D721Med (cell line): ENCODE measurements at regions not wholly inside any gene's neighbourhood (a gene's known extent, or its start where the extent isn't known, plus 50 kb on each side); places are given as distances from the start of the nearest gene placed in this dataset.

Experiments
- DNase-seq: peaks from one replicate; pipeline ENCODE4 v3.0.0; 2011; ENCODE audit warnings: low spot score; ENCODE audit not compliant: insufficient read length
- FAIRE-seq: peaks from 2 replicates; lab custom pipeline; 2011; peaks lifted over from hg19 to GRCh38; lab: Jason Lieb, UNC
- CTCF ChIP-seq: IDR thresholded peaks from 2 replicates; pipeline ENCODE4 v1.5.1; 2012; ENCODE audit warnings: mild to moderate bottlenecking, control low read depth; ENCODE audit not compliant: insufficient read depth; ENCODE audit errors: missing control alignments

- no peak for TF ChIP-seq CTCF
- DNase-seq (no peak), FAIRE-seq (no peak)
Measured at GRCh38 chr5:4442221-4442620, 697.9 kb upstream of the ADAMTS16 start.

DNA sequence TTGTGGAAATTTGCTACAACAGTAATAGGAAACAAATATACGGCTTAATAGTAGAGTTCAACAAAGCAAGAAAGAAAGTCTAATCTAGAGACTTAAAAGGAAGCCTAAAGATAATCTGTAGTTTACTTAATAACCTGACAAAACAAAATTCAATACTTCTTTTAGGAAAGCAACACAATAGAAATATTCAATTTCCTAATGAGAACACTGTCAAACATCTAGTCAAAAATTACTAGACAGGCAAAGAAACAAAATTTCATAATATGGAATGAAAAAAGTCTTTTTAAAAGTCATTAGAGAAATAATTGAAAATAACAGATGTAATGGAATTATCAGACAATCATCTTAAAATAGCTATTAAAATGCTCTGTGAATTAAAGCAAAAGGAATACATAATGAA lies 692.5 kb upstream of the ADAMTS16 start:
- no peak for FAIRE-seq

GRCh38 chr5:4453655-4454054 lies 686.5 kb upstream of the ADAMTS16 start:
- no peak for TF ChIP-seq CTCF
- DNase-seq: no peak
- no peak for FAIRE-seq

More for the DNA sequence above, 692.5 kb upstream of the ADAMTS16 start:
- no peak for DNase-seq
- TF ChIP-seq CTCF: no peak

- DNase-seq (no peak), FAIRE-seq (no peak)
- no peak for TF ChIP-seq CTCF
Measured at GRCh38 chr5:4479426-4479825, 660.7 kb upstream of the ADAMTS16 start.

GRCh38 chr5:4480528-4481349 lies 659.4 kb upstream of the ADAMTS16 start:
- no peak for FAIRE-seq
- DNase-seq: no peak
- TF ChIP-seq CTCF: no peak

DNA sequence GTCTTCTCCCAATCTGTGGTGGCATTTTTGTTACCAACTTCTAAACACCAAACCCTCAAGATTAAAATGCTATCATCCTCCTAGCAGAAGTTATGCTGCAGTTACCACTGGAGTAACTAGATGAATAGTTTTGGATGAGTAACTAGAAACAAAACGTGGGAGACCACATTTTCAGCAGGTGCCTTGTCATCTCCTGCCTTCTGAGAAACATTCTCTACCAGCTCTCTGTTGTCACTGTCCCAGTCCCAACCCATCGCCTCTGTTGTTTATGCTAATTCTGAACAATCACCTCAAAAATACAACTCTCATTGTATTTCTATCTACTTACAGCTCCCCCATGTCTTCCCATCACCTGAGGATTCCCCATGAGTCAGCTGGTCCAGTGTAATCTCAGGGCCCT lies 652.5 kb upstream of the ADAMTS16 start:
- no peak for FAIRE-seq

More for the DNA sequence above, 652.5 kb upstream of the ADAMTS16 start:
- no peak for DNase-seq
- TF ChIP-seq CTCF: no peak
